Activated T-cell treated with anti-CD3 and anti-CD28 coated beads for 4 hours (primary cell): ENCODE measurements at regions not wholly inside any gene's neighbourhood (a gene's known extent, or its start where the extent isn't known, plus 50 kb on each side); places are given as distances from the start of the nearest gene placed in this dataset.
"Not testable (repeated sequence)": the region's sequence is repeated elsewhere in the genome, so short reads cannot be mapped to it uniquely, and the experiment has no call there.

Source experiments
- DNase-seq: peaks from one replicate; pipeline ENCODE4 v3.0.0-alpha.2; 2020

DNA sequence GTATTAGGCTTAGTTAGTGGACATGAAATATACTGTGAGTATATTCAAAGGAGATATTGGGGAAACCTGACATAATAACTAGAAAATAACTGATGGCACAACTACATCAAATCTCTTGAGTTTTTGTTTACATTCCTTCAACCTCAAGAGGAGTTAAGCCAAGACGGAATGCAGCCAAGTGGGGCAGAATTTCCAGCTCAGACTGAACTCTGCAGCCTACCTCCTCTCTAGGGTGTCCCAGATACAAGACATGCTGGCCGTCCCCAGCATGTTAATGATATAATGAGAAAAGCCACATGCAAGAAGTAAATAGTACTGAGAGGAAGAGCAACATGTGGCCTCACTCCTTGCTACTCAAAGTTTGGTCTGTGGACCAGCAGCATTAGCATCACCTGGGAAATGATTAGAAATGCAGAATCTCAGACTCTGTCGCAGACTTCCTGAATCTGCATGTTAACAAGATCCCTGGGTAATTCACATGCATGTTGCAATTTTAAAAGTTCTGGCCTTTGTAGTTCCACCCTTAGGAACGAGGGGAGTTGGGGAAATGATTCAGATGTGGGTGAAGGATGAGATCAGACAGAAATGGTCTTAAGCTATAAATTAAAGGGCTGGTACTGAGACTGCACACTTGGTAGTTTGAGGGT is 118.4 kb upstream of the CACUL1 start:
- no peak for DNase-seq

DNA sequence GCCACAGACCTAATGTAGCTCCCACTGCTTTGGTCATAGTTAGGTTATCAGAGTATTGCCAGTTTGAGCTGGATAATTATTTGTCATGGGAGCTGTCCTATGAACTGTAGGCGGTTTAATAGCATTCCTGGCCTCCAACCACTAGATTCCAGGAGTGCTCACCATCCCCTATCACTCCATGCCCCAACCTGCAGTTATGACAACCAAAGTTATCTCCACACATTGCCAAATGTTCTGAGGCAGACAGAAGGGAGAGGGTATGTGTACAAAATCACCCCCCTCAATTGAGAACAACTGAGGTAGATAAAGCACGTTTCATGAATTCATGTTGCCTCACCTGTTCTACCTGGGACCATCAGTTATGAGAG is 119.0 kb upstream of the CACUL1 start:
- no peak for DNase-seq

- DNase-seq: no peak
Observed at GRCh38 chr10:118874171-118874570, 119.4 kb upstream of the CACUL1 start.

DNA sequence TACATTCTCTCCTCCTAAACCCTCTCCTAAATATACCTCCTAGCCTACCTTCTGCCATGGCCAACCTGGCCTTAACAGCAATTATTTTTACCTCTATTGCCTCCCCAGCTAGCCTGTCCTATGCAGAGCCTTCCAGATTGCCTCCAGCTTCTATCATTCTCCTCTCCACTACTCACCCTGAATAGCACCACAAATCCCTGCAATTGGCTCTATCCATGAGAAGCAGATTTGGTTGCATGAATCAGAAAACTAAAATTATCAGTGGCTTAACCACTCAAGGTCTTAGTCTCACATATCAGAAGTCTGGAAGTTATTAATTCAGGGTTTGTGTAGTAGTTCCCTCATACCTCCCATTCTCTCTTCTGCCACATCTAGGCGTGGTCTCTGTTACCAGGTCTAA is 120.3 kb upstream of the CACUL1 start:
- DNase-seq: no peak

- no peak for DNase-seq
Observed at GRCh38 chr10:118882741-118883140, 128.0 kb upstream of the CACUL1 start.

GRCh38 chr10:118892255-118892654 is 137.3 kb upstream of the NANOS1 start:
- no peak for DNase-seq

GRCh38 chr10:118894891-118895290 is 134.6 kb upstream of the NANOS1 start:
- DNase-seq: not testable (repeated sequence)

DNA sequence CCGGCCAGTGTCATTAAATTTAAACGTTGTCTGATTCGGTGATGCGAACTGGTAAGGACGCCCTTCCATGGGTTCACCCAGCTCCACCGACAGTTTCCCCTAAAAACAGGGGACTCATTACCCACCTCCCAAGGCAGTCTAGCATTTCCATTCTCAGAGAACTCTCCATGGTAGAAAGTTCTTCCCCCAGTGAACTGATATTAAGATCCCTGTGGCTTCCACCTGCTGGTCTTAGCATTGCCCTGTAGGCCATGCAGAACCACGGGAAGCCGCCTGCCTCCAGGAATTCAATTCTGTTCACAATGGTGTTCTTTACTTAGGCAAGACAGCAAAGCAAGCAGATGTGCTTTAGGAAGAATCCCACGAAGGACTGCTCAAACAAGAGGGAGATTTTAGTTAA is 128.9 kb upstream of the NANOS1 start:
- DNase-seq: no peak

DNA sequence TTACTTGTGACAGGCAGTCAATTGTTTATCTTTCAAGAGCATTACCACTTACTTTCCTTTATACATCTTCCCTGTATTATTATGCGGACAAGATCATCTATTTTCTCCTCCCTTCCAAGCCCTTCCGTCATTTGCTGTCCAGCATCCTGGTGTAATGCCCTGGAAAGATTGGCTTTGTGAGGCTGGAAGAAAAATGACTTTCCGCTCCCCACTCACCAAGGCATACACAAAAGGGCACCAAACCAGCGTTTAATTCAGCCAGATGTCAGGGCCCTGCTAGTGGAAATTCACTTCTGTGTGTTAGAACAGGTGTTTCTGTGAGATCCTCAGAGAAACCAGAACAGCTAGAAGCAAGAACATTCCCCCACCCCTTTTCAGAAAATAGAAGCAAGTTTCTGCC is 128.1 kb upstream of the NANOS1 start:
- DNase-seq: no peak

- no peak for DNase-seq
Observed at GRCh38 chr10:118901906-118902305, 127.6 kb upstream of the NANOS1 start.

DNA sequence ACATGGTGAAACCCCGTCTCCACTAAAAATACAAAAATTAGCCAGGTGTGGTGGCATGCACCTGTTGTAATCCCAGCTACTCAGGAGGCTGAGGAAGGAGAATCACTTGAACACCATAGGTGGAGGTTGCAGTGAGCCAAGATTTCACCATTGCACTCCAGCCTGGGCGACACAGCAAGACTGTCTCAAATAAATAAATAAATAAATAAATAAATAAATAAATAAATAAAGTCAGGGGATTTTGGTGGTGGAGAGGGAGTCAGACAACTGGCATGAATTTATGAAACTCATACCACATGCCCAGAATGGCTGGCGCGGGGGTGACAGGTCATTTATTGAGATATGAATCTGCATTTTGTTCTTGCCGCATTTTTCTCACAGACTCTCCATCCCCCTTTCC is 126.9 kb upstream of the NANOS1 start:
- DNase-seq: not testable (repeated sequence)

- DNase-seq: no peak
Observed at GRCh38 chr10:118903251-118903650, 126.3 kb upstream of the NANOS1 start.

- no peak for DNase-seq
Observed at GRCh38 chr10:118903691-118904090, 125.8 kb upstream of the NANOS1 start.

DNA sequence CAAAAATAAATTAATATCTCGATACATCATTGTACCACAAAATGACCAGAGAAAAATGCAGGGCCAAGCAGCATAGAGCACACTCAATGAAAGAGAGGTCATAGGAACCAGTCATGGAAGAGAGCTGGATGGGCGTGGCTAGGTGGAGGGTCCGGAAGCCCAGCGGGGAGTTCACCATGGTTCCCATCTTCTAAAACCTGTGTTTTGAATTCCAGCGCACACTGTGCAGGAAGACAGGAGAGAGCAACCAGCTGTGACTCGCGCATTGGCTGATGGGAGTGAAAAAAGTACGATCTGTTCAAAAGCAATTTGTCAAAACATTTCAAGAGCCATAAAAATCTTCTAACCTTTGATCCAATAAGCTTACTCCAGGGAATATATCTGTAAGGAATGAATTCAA is 125.2 kb upstream of the NANOS1 start:
- DNase-seq: no peak

- DNase-seq: no peak
Observed at GRCh38 chr10:118907051-118907450, 122.5 kb upstream of the NANOS1 start.

DNA sequence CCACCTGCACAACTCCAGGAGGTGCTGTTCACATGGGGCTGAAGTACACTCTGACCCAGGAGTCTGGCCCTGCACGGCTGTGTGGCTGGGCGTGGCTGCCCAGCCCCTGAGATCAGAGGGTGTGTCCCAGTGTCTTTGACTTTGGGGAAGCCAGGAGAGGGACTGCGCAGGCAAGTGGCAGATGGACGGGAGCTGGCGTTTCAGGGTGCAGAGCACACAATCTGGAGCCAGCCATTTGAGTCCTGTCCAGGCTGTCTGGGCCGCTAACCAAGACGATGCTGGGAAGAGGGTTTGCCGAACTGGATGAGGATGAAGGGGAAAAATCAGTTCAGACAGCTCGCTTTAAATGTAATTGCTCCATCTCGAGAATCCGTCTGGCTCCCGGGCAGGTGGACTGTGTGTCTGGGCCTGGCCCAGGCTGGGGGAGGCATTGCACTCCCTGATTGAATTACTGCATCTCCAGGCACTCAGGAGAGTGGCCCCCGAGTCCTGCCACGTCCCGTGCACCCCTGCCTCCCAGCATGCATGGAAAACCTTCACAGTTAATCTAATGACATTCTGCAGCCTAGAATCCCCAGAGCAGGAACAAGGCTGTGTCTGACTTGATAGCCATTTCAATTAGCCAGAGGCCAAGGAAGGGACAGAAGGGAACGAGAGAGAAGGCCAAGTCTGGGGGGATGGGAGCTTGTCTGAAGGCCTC is 120.8 kb upstream of the NANOS1 start:
- DNase-seq: no peak

GRCh38 chr10:118910702-118911101 is 118.8 kb upstream of the NANOS1 start:
- DNase-seq: no peak

- DNase-seq: no peak
Observed at GRCh38 chr10:118911363-118911762, 118.2 kb upstream of the NANOS1 start.

DNA sequence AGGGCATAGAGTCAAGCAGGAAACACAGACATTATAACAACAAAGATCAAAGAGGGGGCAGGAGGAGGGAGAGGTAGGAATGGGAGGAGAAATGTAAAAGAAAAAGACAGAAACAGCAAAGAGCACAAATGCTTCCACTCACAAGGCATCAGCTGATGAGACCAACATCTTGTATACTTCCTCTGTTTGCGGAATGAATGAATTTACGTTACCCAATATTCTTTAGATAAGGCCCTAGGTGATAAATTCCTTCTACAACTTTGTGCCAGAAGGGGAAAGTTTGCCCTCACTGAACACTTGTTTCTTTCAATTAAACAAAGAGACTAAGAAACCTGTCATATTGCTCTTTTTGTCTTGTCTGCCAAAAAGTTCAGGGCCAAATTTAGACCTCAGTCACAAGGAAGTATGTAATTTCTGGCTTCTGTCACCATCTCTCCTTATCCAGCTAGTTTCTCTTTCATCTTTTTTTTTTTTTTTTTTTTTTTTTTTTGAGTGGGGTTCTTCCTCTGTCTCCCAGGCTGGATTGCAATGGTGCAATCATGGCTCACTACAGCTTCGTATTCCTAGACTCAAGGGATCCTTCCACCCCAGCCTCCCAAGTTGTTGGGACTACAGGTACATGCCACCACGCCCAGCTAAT is 116.4 kb upstream of the NANOS1 start:
- no peak for DNase-seq

DNA sequence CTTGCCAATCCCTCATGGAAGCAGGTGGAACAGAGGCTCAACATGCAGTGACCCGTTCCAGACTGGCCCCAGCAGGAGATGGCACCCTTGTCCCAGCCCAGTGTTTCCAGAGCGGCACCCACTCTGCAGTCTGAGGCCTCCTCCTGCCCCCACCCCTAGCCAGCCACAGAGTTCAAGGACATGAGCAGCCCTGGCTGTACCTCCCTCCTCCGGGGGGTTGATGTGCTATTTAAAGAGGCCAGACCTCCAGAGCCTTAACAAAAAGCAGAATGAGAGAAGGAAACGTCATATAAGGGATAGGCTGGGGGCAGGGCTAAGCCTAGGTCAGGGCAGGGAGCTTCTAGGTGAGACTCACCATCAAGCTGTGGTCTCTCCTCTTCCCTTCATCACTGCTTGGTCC is 115.7 kb upstream of the NANOS1 start:
- DNase-seq: no peak

- no peak for DNase-seq
Observed at GRCh38 chr10:118914629-118915028, 114.9 kb upstream of the NANOS1 start.

DNA sequence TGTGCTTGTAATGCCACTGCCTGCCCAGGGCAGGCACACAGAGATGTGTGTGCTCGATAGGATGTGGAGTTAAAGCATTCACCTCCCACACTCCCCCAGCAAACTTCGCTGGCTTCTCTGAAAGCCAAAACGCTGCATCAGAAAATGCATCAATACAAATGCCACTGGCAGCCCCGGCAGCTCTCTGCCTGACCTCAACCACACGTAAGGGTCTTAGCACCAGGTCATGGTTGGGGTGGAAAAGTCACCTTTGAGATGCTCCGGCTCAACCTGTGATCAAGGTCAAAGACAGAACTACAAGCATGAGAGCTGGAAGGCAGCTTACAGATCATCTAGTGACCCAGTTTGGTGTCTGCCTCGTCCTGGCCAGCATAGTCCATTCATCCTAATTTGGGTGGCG is 114.4 kb upstream of the NANOS1 start:
- DNase-seq: no peak

DNA sequence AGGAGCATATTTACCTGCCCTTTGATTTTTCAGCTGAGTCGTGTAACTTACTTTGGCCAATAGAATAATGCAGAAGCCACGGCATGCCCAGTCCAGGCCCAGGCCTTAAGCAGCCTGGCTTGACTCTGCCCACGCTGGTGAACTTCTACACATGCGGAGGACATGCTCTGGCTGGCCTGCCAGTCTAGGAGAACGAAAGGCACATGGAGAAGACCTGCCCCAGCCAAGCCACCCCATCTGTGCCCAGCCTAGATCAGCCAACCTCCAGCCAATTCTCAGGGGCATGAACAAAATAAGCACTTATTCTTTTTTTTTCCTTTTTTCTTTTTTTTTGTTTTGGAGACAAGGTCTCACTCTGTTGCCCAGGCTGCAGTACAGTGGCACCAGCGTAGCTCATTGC is 112.7 kb upstream of the NANOS1 start:
- no peak for DNase-seq

DNA sequence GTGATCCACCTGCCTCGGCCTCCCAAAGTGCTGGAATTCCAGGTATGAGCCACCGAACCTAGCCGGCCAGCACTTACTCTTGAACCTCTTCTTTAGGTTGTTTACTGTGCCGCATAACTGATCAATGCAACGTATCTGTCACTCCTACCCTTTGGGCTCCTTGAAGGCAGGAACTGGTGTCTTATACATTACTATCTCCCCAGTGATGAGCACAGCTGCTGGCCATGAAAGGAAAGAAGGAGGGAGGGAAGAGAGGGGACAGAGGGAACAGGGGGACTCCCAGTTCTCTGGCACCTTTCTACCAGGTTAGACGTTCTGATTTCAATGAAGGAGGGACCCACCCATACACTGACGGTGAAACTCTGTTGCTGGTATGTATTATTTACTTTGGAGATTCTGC is 111.8 kb upstream of the NANOS1 start:
- no peak for DNase-seq

DNA sequence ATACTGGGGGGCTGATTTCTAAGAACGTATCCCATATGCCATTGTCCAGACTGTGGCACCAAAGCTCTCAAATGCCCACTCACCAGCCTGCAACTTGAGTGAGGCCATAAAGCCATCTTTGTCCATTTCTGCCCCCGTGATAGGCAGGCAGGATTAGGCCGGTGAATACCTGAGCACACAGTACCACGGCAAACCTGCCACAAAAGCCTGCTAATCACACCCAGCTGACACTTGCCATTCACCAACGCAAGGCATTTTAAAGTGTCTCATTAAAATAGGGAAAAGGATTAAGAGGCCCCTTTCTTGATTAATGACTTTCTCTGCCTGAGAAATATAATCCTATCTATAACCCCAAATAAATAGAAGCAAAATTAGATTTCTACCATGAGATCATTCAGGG is 111.4 kb upstream of the NANOS1 start:
- no peak for DNase-seq
